ENCODE measurements at regions not wholly inside any gene's neighbourhood (a gene's known extent, or its start where the extent isn't known, plus 50 kb on each side); places are given as distances from the start of the nearest gene placed in this dataset.

- no peak overlapping the region for H4K8ac ChIP-seq (replicated peaks; ENCODE audit: insufficient read length, low read depth, low read length)
- H2BK15ac ChIP-seq (ENCODE audit: low read depth, low read length), result no peak overlapping the region
- no peak overlapping the region for H3K56ac ChIP-seq (ENCODE audit: insufficient read length, low read depth, low read length)
- no peaks in the 10 kb centered on the region for H3K79me1 ChIP-seq (ENCODE audit: insufficient read depth, low read depth, low read length, poor library complexity, severe bottlenecking)
- H3K4me1 ChIP-seq (ENCODE audit: insufficient read depth, low read length), result peaks cover 3% of the 10 kb centered on the region; the same call in 1 of the 2 replicates
- H4K91ac ChIP-seq (ENCODE audit: insufficient read length, low read depth, low read length), result no peak overlapping the region
- no peak overlapping the region for H3K14ac ChIP-seq (ENCODE audit: insufficient read depth, low read length)
- no peak for TF ChIP-seq CTCF (conservative IDR thresholded peaks at IDR 0.05)
- H3T11ph ChIP-seq (ENCODE audit: low read length), result no peak overlapping the region
- H2BK12ac ChIP-seq (ENCODE audit: insufficient read length, low read depth, low read length), result no peak overlapping the region
- H3K9ac ChIP-seq (ENCODE audit: extremely low read depth, insufficient read length, low read length), result no peak overlapping the region
- no peak overlapping the region for H2BK120ac ChIP-seq (ENCODE audit: low read depth, low read length, poor library complexity, severe bottlenecking)
- no peak overlapping the region for H3K27ac ChIP-seq (ENCODE audit: insufficient read length, low read depth, low read length)
- H2AK5ac ChIP-seq (ENCODE audit: insufficient read length, low read length), result no peak overlapping the region
- H2AFZ ChIP-seq (ENCODE audit: low read length), result no peak overlapping the region
- H4K20me1 ChIP-seq (ENCODE audit: control insufficient read depth, insufficient read depth, insufficient read length), result no peaks in the 10 kb centered on the region
- no peaks in the 10 kb centered on the region for H3K79me2 ChIP-seq (ENCODE audit: insufficient read depth, low read length)
- no peaks in the 10 kb centered on the region for H3K27me3 Mint-ChIP-seq (ENCODE audit: low read depth)
- no peaks in the 10 kb centered on the region for H3K23me2 ChIP-seq (ENCODE audit: insufficient read length, low read depth, low read length, poor library complexity, severe bottlenecking)
- H3K27ac Mint-ChIP-seq, result no peak overlapping the region
- H3K18ac ChIP-seq (ENCODE audit: insufficient read length, low read depth, low read length), result no peak overlapping the region
- H3K4me1 Mint-ChIP-seq, result peaks cover 6% of the 10 kb centered on the region in 2 experiments
- no peak overlapping the region for H4K5ac ChIP-seq (ENCODE audit: insufficient read length, low read depth, low read length)
- no peaks in the 10 kb centered on the region; the same call in 1 of the 2 replicates for H3K27me3 ChIP-seq (ENCODE audit: insufficient read depth, low read length)
- no peak overlapping the region for H2BK5ac ChIP-seq (ENCODE audit: insufficient read length, low read length)
- peaks cover 5% of the 10 kb centered on the region for H3K9me3 ChIP-seq (ENCODE audit: control insufficient read depth, low read depth, low read length)
- no peak overlapping the region for H3K23ac ChIP-seq (ENCODE audit: insufficient read length, low read depth, low read length)
- WGBS (ENCODE audit: extremely low coverage, insufficient read length, low lambda C conversion rate), result no CpG with 5 or more reads among the region's 6 CpGs
- peaks cover 0 to 5% (median 3%) of the 10 kb centered on the region in 3 experiments; a peak in 3 of 7 replicates for H3K36me3 Mint-ChIP-seq (ENCODE audit: insufficient read depth in 1 of 3, low read depth in 3 of 3)
- H3K4me3 Mint-ChIP-seq, result no peak overlapping the region
- peaks cover 0 to 4% of the 10 kb centered on the region in 2 experiments; a peak in 1 of 5 replicates for H3K9me3 Mint-ChIP-seq
- no peak for DNase-seq
- H3K4ac ChIP-seq (ENCODE audit: low read depth, low read length), result no peak overlapping the region
- H3K4me2 ChIP-seq (ENCODE audit: insufficient read depth, insufficient read length, low read length), result no peak overlapping the region
- H2BK20ac ChIP-seq (ENCODE audit: low read depth, low read length, poor library complexity, severe bottlenecking), result no peak overlapping the region
Observed at GRCh38 chr3:71986606-71987005, 201.7 kb upstream of the PROK2 start.

Measured in H9 (cell line).